ENCODE measurements at regions not wholly inside any gene's neighbourhood (a gene's known extent, or its start where the extent isn't known, plus 50 kb on each side); places are given as distances from the start of the nearest gene placed in this dataset.

DNA sequence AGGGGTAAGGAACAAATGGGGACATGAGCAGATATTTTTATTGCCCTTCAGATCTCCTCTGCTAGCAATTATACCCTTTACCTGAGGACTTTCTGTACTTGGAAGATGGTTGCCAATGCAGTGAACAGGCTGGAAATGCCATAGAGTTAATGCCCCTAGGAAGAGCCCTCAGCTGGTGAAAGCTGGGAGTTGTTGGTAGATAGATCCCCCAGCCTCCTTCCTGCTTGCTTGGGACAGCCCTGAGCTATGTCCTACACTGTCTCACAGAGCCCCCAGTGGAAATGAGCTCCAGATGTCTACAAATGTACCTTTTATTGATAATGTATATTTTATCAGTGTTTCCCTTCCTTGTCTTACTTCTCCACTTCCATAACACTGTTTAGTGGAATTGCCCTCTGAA lies 87.6 kb upstream of the PAK5 start:
- no peak for DNase-seq (ENCODE audit: low read depth in 2 of 2)
- H3K4me3 ChIP-seq (replicated peaks in 1 of 2; ENCODE audit: low read depth in 2 of 2, low read length in 2 of 2): no peak overlapping the region
- no peak for TF ChIP-seq CTCF (IDR thresholded peaks at IDR 0.05; ENCODE audit: low read depth, low read length)

DNA sequence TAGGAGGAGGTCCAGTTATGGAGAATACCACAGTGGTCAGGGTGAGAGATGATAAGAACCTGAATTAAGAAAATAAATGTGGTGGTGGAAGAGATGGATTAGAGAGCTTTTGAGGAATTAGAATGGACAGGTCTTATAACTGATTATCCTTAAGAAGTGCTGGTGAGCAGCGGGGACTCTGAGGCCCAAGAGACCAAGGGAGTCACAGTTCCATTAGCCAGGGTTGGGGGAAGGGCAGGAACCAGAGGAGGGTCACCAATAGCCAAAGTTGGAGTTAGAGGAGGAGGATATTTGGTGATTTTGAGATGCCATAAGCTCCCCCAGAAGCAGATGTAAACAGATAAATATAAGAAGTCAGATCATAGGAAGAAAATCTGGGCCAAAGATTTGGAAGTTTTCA lies 87.1 kb upstream of the PAK5 start:
- no peak for TF ChIP-seq CTCF (IDR thresholded peaks at IDR 0.05; ENCODE audit: low read depth, low read length)
- DNase-seq (ENCODE audit: low read depth in 2 of 2): no peak
- no peak overlapping the region for H3K4me3 ChIP-seq (replicated peaks in 1 of 2; ENCODE audit: low read depth in 2 of 2, low read length in 2 of 2)

GRCh38 chr20:9923648-9924047 lies 84.8 kb upstream of the PAK5 start:
- no peak overlapping the region for H3K4me3 ChIP-seq (replicated peaks in 1 of 2; ENCODE audit: low read depth in 2 of 2, low read length in 2 of 2)
- TF ChIP-seq CTCF (IDR thresholded peaks at IDR 0.05; ENCODE audit: low read depth, low read length): no peak
- no peak for DNase-seq (ENCODE audit: low read depth in 2 of 2)

DNA sequence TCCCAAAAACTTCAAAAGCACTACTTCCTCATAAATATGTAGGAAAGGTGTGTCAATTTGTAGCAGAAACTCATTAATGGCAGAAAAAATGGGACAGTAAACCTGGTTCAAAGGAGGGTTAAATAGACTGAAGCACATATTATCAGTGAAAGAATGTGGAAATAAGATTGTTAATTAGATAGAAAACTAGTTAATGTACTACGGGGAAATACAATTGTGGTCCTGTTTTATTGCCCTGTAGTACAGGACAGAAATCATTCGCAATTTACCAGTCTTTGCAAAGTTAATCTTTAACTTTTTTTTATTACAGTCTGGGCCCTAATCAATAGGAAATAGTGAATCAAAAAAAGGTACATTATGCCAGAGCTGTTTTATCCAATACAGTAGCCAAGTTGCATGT lies 82.0 kb upstream of the PAK5 start:
- no peak overlapping the region for H3K4me3 ChIP-seq (replicated peaks in 1 of 2; ENCODE audit: low read depth in 2 of 2, low read length in 2 of 2)
- no peak for DNase-seq (ENCODE audit: low read depth in 2 of 2)
- no peak for TF ChIP-seq CTCF (IDR thresholded peaks at IDR 0.05; ENCODE audit: low read depth, low read length)

DNA sequence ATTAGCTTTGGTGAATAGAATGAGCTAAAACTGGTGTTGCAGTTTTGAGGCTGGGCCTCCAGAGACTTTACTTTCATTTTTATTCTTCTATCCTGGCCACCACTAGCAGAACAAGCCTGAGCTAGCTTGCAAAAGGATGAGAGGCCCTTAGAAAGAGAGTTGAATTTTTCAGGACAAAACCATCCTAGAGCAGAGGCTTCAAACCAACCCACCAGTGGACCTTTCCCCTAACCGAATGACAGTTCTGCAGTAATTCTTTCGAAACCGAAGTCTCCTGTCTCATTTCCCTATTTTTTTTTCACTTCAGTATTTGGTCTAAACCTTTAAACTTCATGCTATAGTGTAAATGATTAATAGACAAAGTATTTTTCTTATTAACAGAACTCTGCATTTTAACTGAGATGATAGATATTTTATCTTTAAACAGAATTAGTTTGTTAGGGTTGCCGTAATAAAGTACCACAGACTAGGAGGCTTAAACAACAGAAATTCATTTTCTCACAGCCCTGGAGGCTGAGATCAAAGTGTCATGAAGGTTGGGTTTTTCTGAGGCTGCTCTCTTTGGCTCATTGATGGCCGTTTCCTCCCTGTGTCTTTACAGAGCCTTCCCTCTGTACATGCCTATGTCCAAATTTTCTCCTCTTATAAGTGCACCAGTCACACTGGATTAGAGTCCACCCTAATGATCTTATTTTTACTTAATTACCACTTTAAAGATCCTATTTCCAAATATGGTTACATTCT lies 80.6 kb upstream of the PAK5 start:
- no peak overlapping the region for H3K4me3 ChIP-seq (replicated peaks in 1 of 2; ENCODE audit: low read depth in 2 of 2, low read length in 2 of 2)
- DNase-seq (ENCODE audit: low read depth in 2 of 2): no peak
- TF ChIP-seq CTCF (IDR thresholded peaks at IDR 0.05; ENCODE audit: low read depth, low read length): no peak

- DNase-seq (ENCODE audit: low read depth in 2 of 2): no peak
- no peak for TF ChIP-seq CTCF (IDR thresholded peaks at IDR 0.05; ENCODE audit: low read depth, low read length)
- H3K4me3 ChIP-seq (replicated peaks in 1 of 2; ENCODE audit: low read depth in 2 of 2, low read length in 2 of 2): no peak overlapping the region
Measured at GRCh38 chr20:9918348-9918747, 79.5 kb upstream of the PAK5 start.

DNA sequence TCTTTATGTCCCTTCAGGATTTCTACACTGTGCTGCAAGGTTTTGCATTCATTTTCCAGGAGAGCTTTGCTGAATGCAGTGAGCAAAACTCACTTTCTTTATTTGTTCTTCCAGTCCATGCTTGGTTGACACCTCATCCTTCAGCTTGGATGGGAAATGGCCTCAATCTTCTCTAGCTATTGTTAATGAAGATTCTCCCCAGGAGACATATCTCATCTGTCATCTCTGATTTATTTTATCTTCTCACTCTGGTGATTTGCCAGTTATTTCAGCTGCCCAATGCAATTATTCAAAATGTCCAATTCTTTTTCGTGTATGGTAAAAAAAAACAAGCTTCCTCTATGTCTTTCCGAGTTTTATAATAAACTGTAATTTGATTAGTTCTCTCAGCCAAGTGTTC lies 77.9 kb upstream of the PAK5 start:
- no peak for DNase-seq (ENCODE audit: low read depth in 2 of 2)
- no peak for TF ChIP-seq CTCF (IDR thresholded peaks at IDR 0.05; ENCODE audit: low read depth, low read length)

More for the DNA sequence above, 77.9 kb upstream of the PAK5 start:
- no peak overlapping the region for H3K4me3 ChIP-seq (replicated peaks in 1 of 2; ENCODE audit: low read depth in 2 of 2, low read length in 2 of 2)

Measured in cardiac fibroblast (primary cell).